Urinary bladder (tissue), 3 donors: ENCODE measurements at regions not wholly inside any gene's neighbourhood (a gene's known extent, or its start where the extent isn't known, plus 50 kb on each side); places are given as distances from the start of the nearest gene placed in this dataset.

ENCODE experiments used
- DNase-seq: peaks from one replicate; pipeline ENCODE4 v3.0.0-alpha.2; 2015; ENCODE audit errors: extremely low spot score
- H3K27ac ChIP-seq: one replicate; pipeline ENCODE4 v1.5.1; 2013; ENCODE audit warnings: low read depth, mild to moderate bottlenecking, moderate library complexity
- H3K36me3 ChIP-seq: one replicate; pipeline ENCODE4 v1.6.1; 2013; ENCODE audit warnings: mild to moderate bottlenecking, moderate library complexity; ENCODE audit not compliant: insufficient read depth
- H3K4me1 ChIP-seq: one replicate; pipeline ENCODE4 v1.6.1; 2013; ENCODE audit warnings: mild to moderate bottlenecking, moderate library complexity; ENCODE audit not compliant: insufficient read depth
- H3K4me3 ChIP-seq: one replicate; pipeline ENCODE4 v1.5.1; 2013; ENCODE audit warnings: low read depth, low read length
- WGBS: extraction: QIAGEN DNeasy Blood & Tissue Kit; methylation state at CpG from one replicate; pipeline ENCODE4 v1.1.7; 2013; 5-methylcytosine and 5-hydroxymethylcytosine counted together
- donor health status: healthy with polysubstance abuse.
- donor health status: healthy.

DNA sequence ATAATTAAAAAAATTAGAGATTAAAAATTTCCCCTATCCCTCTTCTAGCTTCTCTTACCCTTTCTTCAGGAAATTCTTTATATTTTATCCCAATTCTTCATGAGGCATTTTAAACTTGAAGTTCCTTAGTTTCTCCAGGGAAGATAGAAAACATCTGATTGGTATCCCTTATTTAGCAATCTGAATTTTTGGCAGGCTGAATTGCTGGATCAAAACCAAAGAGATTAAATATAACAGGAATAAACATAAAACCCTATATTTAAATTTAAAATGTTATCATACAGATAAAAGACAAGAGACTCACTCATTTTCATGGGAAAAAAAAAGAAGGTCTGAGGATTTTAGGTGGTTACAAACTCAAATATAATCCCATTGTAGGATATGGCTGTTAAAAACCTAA lies 204.2 kb downstream of the CHRM3 start:
- no peaks in the 10 kb centered on the region for H3K4me1 ChIP-seq
- no peak overlapping the region for H3K4me3 ChIP-seq
- H3K27ac ChIP-seq, result no peak overlapping the region
- no peaks in the 10 kb centered on the region for H3K36me3 ChIP-seq
- no peak for DNase-seq

- DNase-seq, result no peak
- Histone ChIP-seq H3K36me3 (no peaks in the 10 kb centered on the region), H3K4me3 (no peak overlapping the region), H3K27ac (no peak overlapping the region), H3K4me1 (no peaks in the 10 kb centered on the region)
- WGBS, result 84% methylated on average over 4 of the region's 4 CpGs
These were observed 207.2 kb downstream of the CHRM3 start for GRCh38 chr1:239593527-239593926.

- Histone ChIP-seq H3K4me3 (no peak overlapping the region), H3K27ac (no peak overlapping the region), H3K4me1 (no peaks in the 10 kb centered on the region), H3K36me3 (no peaks in the 10 kb centered on the region)
- DNase-seq, result no peak
These were observed 214.2 kb downstream of the CHRM3 start for GRCh38 chr1:239600588-239600987.

GRCh38 chr1:239601108-239601507 lies 214.7 kb downstream of the CHRM3 start:
- no peak overlapping the region for H3K4me3 ChIP-seq
- no peak overlapping the region for H3K27ac ChIP-seq
- no peaks in the 10 kb centered on the region for H3K4me1 ChIP-seq
- DNase-seq, result no peak
- no peaks in the 10 kb centered on the region for H3K36me3 ChIP-seq

DNA sequence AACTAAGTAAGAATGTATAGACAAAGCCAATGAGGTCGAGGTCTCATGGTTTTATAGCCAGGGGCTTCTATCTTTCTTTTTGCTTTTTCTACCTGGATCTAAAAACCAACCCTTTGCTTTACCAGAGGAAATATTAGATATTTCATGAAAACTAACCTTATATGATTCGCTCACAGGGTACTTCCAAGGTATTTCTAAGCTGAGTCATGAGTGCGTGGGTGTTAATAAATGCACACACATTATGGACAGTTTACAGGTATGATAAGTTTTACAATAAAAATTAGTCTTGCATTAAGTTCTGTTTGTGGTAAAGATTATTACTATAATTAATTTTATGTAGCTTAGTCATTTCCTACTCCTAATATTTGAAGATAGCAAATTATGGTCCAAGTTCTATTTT lies 217.2 kb downstream of the CHRM3 start:
- Histone ChIP-seq H3K4me1 (no peaks in the 10 kb centered on the region), H3K4me3 (no peak overlapping the region), H3K27ac (no peak overlapping the region), H3K36me3 (no peaks in the 10 kb centered on the region)
- DNase-seq, result no peak
- 94% methylated on average over 3 of the region's 3 CpGs for WGBS

DNA sequence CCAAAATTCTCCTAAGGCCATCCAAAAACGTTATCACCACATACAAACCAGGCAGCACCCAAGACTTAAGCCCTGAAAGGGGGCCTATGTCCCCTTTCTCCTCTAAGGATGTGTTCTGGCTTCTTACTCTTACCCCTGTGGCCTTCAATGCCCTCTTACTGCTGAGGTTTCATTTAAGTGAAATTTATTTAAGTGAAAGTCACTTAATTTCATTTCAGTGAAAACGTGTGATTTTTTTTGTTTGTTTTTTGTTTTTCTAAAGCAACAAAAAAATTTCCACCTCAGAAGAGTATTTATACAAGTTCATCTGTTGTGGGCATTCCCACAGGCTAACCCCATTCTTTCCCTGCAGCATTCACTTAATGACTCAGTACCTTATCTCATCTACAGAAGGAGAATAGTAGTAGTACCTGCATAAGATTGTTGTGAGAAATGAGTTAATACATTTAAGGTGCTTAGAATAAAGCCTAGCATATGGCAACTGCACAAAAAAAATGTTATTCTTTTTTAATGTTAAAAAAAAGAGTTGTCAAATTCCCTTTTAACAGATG lies 220.6 kb downstream of the CHRM3 start:
- no peak overlapping the region for H3K4me3 ChIP-seq
- no peaks in the 10 kb centered on the region for H3K4me1 ChIP-seq
- no peak overlapping the region for H3K27ac ChIP-seq
- DNase-seq, result no peak
- WGBS, result 63% methylated on average over 2 of the region's 2 CpGs
- H3K36me3 ChIP-seq, result no peaks in the 10 kb centered on the region

DNA sequence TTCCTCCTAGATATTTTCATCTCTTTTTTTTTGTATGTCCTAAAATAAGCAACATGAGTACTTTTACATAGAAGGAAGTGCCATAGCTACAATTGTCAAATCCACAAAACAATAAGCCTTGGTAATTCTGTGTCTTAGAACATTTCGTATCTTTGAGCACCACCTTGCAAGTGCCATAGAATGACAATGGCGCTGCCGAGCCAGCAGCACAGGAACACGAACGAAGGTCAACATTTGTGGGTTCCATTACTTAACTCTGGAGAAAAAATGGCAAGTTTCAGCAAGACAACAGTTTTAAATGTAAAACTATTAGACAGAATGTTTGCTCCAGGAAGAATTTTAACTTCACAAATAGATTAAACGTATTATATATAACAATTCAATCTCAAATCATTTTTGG lies 222.1 kb downstream of the CHRM3 start:
- H3K36me3 ChIP-seq, result no peaks in the 10 kb centered on the region
- 88% methylated on average over 6 of the region's 6 CpGs for WGBS
- H3K27ac ChIP-seq, result no peak overlapping the region
- H3K4me3 ChIP-seq, result no peak overlapping the region
- no peak for DNase-seq
- H3K4me1 ChIP-seq, result no peaks in the 10 kb centered on the region

- 41% methylated on average over 1 of the region's 1 CpG for WGBS
- no peak for DNase-seq
- H3K4me3 ChIP-seq, result no peak overlapping the region
- no peak overlapping the region for H3K27ac ChIP-seq
- no peaks in the 10 kb centered on the region for H3K36me3 ChIP-seq
- no peaks in the 10 kb centered on the region for H3K4me1 ChIP-seq
These were observed 226.0 kb downstream of the CHRM3 start for GRCh38 chr1:239612379-239612778.

- Histone ChIP-seq H3K36me3 (no peaks in the 10 kb centered on the region), H3K4me1 (no peaks in the 10 kb centered on the region), H3K27ac (no peak overlapping the region), H3K4me3 (no peak overlapping the region)
- no peak for DNase-seq
- WGBS, result 28% methylated on average over 1 of the region's 1 CpG
These were observed 230.3 kb downstream of the CHRM3 start for GRCh38 chr1:239616673-239617072.

- H3K36me3 ChIP-seq, result no peaks in the 10 kb centered on the region
- no peak overlapping the region for H3K27ac ChIP-seq
- DNase-seq, result no peak
- H3K4me1 ChIP-seq, result no peaks in the 10 kb centered on the region
- H3K4me3 ChIP-seq, result no peak overlapping the region
- 85% methylated on average over 6 of the region's 6 CpGs for WGBS
These were observed 230.9 kb downstream of the CHRM3 start for GRCh38 chr1:239617259-239617658.

GRCh38 chr1:239617731-239618130 lies 231.4 kb downstream of the CHRM3 start:
- Histone ChIP-seq H3K4me3 (no peak overlapping the region), H3K4me1 (no peaks in the 10 kb centered on the region), H3K36me3 (no peaks in the 10 kb centered on the region), H3K27ac (no peak overlapping the region)
- DNase-seq, result no peak
- 62% methylated on average over 5 of the region's 5 CpGs for WGBS

- H3K36me3 ChIP-seq, result no peaks in the 10 kb centered on the region
- no peak for DNase-seq
- WGBS, result 95% methylated on average over 3 of the region's 3 CpGs
- no peak overlapping the region for H3K4me3 ChIP-seq
- H3K4me1 ChIP-seq, result no peaks in the 10 kb centered on the region
- H3K27ac ChIP-seq, result no peak overlapping the region
These were observed 232.8 kb downstream of the CHRM3 start for GRCh38 chr1:239619190-239619589.

DNA sequence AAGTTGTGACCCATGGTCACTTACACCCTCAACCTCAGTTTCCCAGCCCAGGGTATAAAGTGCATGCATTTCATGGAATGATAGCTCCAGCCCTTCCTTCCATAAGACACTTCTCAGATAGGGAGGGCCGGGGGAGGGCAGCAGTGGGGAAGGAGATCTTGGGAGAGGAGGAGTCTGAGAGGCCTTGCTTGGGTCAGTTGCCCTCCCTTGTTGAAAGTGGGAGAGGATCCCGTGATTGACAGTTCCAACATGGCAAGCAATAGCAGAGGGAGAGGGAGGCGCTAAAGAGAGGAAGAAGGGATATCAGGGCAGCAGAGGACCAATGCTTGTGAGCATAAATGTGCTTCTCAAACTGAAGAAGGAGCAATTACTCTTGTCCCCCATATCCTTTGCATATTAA lies 244.4 kb downstream of the CHRM3 start:
- Histone ChIP-seq H3K4me1 (no peaks in the 10 kb centered on the region), H3K27ac (no peak overlapping the region), H3K4me3 (no peak overlapping the region), H3K36me3 (no peaks in the 10 kb centered on the region)
- 84% methylated on average over 3 of the region's 3 CpGs for WGBS
- no peak for DNase-seq

GRCh38 chr1:239633432-239633831 lies 247.1 kb downstream of the CHRM3 start:
- Histone ChIP-seq H3K36me3 (no peaks in the 10 kb centered on the region), H3K27ac (no peak overlapping the region), H3K4me3 (no peak overlapping the region), H3K4me1 (no peaks in the 10 kb centered on the region)
- no peak for DNase-seq
- 79% methylated on average over 4 of the region's 4 CpGs for WGBS

GRCh38 chr1:239635276-239635675 lies 248.9 kb downstream of the CHRM3 start:
- no peak for DNase-seq
- WGBS, result 41% methylated on average over 2 of the region's 2 CpGs

More at GRCh38 chr1:239635276-239635675, 248.9 kb downstream of the CHRM3 start:
- no peak overlapping the region for H3K4me3 ChIP-seq
- no peaks in the 10 kb centered on the region for H3K4me1 ChIP-seq
- no peaks in the 10 kb centered on the region for H3K36me3 ChIP-seq
- H3K27ac ChIP-seq, result no peak overlapping the region
